ENCODE measurements at regions not wholly inside any gene's neighbourhood (a gene's known extent, or its start where the extent isn't known, plus 50 kb on each side); places are given as distances from the start of the nearest gene placed in this dataset.

GRCh38 chr4:36737691-36738090, 456.3 kb downstream of the DTHD1 start:
- TF ChIP-seq, protein P1, sequence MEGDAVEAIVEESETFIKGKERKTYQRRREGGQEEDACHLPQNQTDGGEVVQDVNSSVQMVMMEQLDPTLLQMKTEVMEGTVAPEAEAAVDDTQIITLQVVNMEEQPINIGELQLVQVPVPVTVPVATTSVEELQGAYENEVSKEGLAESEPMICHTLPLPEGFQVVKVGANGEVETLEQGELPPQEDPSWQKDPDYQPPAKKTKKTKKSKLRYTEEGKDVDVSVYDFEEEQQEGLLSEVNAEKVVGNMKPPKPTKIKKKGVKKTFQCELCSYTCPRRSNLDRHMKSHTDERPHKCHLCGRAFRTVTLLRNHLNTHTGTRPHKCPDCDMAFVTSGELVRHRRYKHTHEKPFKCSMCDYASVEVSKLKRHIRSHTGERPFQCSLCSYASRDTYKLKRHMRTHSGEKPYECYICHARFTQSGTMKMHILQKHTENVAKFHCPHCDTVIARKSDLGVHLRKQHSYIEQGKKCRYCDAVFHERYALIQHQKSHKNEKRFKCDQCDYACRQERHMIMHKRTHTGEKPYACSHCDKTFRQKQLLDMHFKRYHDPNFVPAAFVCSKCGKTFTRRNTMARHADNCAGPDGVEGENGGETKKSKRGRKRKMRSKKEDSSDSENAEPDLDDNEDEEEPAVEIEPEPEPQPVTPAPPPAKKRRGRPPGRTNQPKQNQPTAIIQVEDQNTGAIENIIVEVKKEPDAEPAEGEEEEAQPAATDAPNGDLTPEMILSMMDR (tag by site-specific recombination; IDR thresholded peaks at IDR 0.05) = no peak
- TF ChIP-seq, protein P2, sequence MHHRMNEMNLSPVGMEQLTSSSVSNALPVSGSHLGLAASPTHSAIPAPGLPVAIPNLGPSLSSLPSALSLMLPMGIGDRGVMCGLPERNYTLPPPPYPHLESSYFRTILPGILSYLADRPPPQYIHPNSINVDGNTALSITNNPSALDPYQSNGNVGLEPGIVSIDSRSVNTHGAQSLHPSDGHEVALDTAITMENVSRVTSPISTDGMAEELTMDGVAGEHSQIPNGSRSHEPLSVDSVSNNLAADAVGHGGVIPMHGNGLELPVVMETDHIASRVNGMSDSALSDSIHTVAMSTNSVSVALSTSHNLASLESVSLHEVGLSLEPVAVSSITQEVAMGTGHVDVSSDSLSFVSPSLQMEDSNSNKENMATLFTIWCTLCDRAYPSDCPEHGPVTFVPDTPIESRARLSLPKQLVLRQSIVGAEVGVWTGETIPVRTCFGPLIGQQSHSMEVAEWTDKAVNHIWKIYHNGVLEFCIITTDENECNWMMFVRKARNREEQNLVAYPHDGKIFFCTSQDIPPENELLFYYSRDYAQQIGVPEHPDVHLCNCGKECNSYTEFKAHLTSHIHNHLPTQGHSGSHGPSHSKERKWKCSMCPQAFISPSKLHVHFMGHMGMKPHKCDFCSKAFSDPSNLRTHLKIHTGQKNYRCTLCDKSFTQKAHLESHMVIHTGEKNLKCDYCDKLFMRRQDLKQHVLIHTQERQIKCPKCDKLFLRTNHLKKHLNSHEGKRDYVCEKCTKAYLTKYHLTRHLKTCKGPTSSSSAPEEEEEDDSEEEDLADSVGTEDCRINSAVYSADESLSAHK (tag by site-specific recombination; IDR thresholded peaks at IDR 0.05) = no peak
- TF ChIP-seq ZNF362 (tag by site-specific recombination; IDR thresholded peaks at IDR 0.05) (no peak), ZNF561 (tag by site-specific recombination; IDR thresholded peaks at IDR 0.05; ENCODE audit: borderline replicate concordance) (no peak), ZNF23 (tag by site-specific recombination; IDR thresholded peaks at IDR 0.05; ENCODE audit: borderline replicate concordance) (no peak), WT1 (tag by site-specific recombination; IDR thresholded peaks at IDR 0.05) (no peak), ZNF140 (tag by site-specific recombination; IDR thresholded peaks at IDR 0.05) (no peak), ZFHX2 (tag by site-specific recombination; conservative IDR thresholded peaks at IDR 0.05) (no peak), ZNF184 (tag by site-specific recombination; IDR thresholded peaks at IDR 0.05) (no peak), ZNF146 (tag by site-specific recombination; IDR thresholded peaks at IDR 0.05) (no peak), ZNF639 (tag by site-specific recombination; IDR thresholded peaks at IDR 0.05) (no peak), ZEB2 (tag by site-specific recombination; IDR thresholded peaks at IDR 0.05) (no peak)

All from HEK293 (cell line).